ENCODE measurements at regions not wholly inside any gene's neighbourhood (a gene's known extent, or its start where the extent isn't known, plus 50 kb on each side); places are given as distances from the start of the nearest gene placed in this dataset.

- DNase-seq = no peak
Observed at GRCh38 chr3:117463276-117464115, 753.9 kb downstream of the TUSC7 start.

GRCh38 chr3:117471831-117472230 lies 762.3 kb downstream of the TUSC7 start:
- DNase-seq = no peak

GRCh38 chr3:117473981-117474538 lies 764.5 kb downstream of the TUSC7 start:
- DNase-seq = no peak

GRCh38 chr3:117476572-117476971 lies 767.0 kb downstream of the TUSC7 start:
- DNase-seq = no peak

- DNase-seq = no peak
Observed at GRCh38 chr3:117477214-117477755, 767.7 kb downstream of the TUSC7 start.

GRCh38 chr3:117479095-117479494 lies 769.5 kb downstream of the TUSC7 start:
- DNase-seq = no peak

GRCh38 chr3:117480525-117480924 lies 770.9 kb downstream of the TUSC7 start:
- no peak for DNase-seq

GRCh38 chr3:117480972-117481371 lies 771.4 kb downstream of the TUSC7 start:
- no peak for DNase-seq

GRCh38 chr3:117483839-117484238 lies 774.3 kb downstream of the TUSC7 start:
- DNase-seq = no peak

- no peak for DNase-seq
Observed at GRCh38 chr3:117485841-117486240, 776.3 kb downstream of the TUSC7 start.

- DNase-seq = no peak
Observed at GRCh38 chr3:117486719-117487716, 777.4 kb downstream of the TUSC7 start.

- DNase-seq = no peak
Observed at GRCh38 chr3:117488983-117489382, 779.4 kb downstream of the TUSC7 start.

- no peak for DNase-seq
Observed at GRCh38 chr3:117489663-117490079, 780.1 kb downstream of the TUSC7 start.

GRCh38 chr3:117490716-117491115 lies 781.1 kb downstream of the TUSC7 start:
- DNase-seq = no peak

- no peak for DNase-seq
Observed at GRCh38 chr3:117495620-117496019, 786.0 kb downstream of the TUSC7 start.

- no peak for DNase-seq
Observed at GRCh38 chr3:117499189-117499870, 789.8 kb downstream of the TUSC7 start.

- DNase-seq = no peak
Observed at GRCh38 chr3:117507958-117508357, 798.4 kb downstream of the TUSC7 start.

- DNase-seq = no peak
Observed at GRCh38 chr3:117509858-117510257, 800.3 kb downstream of the TUSC7 start.

GRCh38 chr3:117510396-117510795 lies 800.8 kb downstream of the TUSC7 start:
- DNase-seq = no peak

- DNase-seq = no peak
Observed at GRCh38 chr3:117512975-117513374, 803.4 kb downstream of the TUSC7 start.

GRCh38 chr3:117515309-117515708 lies 805.7 kb downstream of the TUSC7 start:
- DNase-seq = no peak
